Sigmoid colon (tissue), 6 donors: ENCODE measurements at regions not wholly inside any gene's neighbourhood (a gene's known extent, or its start where the extent isn't known, plus 50 kb on each side); places are given as distances from the start of the nearest gene placed in this dataset.

ENCODE experiments used
- DNase-seq: peaks from one replicate; pipeline ENCODE4 v3.0.0-alpha.2; 2019
- H3K27ac ChIP-seq, 4 donors: fragments of 200-600 bp; sonication (generic); one replicate each; pipeline ENCODE4 v1.5.1; 2016 to 2019; ENCODE audit warnings: mild to moderate bottlenecking in 1 of 4
- H3K27me3 ChIP-seq, 3 donors: fragments of 200-600 bp; sonication (generic); one replicate each; pipeline ENCODE4 v1.5.1; 2019; ENCODE audit warnings: mild to moderate bottlenecking in 1 of 3
- H3K36me3 ChIP-seq, 4 donors: fragments of 200-600 bp; sonication (generic); one replicate each; pipeline ENCODE4 v1.5.1; 2016 to 2019
- H3K4me1 ChIP-seq, 4 donors: fragments of 200-600 bp; sonication (generic); one replicate each; pipeline ENCODE4 v1.5.1; 2017 to 2019
- H3K4me3 ChIP-seq, 4 donors: fragments of 200-600 bp; sonication (generic); one replicate each; pipeline ENCODE4 v1.5.1; 2017 to 2019; ENCODE audit warnings: mild to moderate bottlenecking in 2 of 4, moderate library complexity in 1 of 4
- H3K9me3 ChIP-seq, 4 donors: fragments of 200-600 bp in 3 of 4; sonication (generic) in 3 of 4; one replicate each; pipeline versions ENCODE4 v1.5.1 to v1.6.1; 2013 to 2019
- EP300 ChIP-seq, 4 donors: sonication (generic); formaldehyde crosslinking; IDR thresholded peaks; one replicate each; pipeline ENCODE4 v1.6.1; 2017; ENCODE audit warnings: antibody characterized with exemption in 4 of 4
- POLR2A ChIP-seq, 2 donors: fragments of 450-650 bp; IDR thresholded peaks; one replicate each; pipeline ENCODE4 v1.6.1; 2016; ENCODE audit warnings: antibody characterized with exemption in 2 of 2, mild to moderate bottlenecking in 2 of 2, moderate library complexity in 2 of 2
- POLR2AphosphoS5 ChIP-seq, 4 donors: sonication (generic); formaldehyde crosslinking; IDR thresholded peaks; one replicate each; pipeline ENCODE4 v1.6.1; 2017; ENCODE audit warnings: antibody characterized with exemption in 4 of 4
- WGBS, 2 donors: extraction: QIAGEN DNeasy Blood & Tissue Kit; methylation state at CpG; one replicate each; pipeline ENCODE4 v1.1.7; 2013; 5-methylcytosine and 5-hydroxymethylcytosine counted together
- intact Hi-C: fragments of 100-400 bp; cut with DNase I; formaldehyde crosslinking; loops from one replicate; pipeline ENCODE4 v1.15.1; 2023
- TF ChIP-seq, protein P1 (sequence below), 4 experiments: fragments of 450-650 bp in 3 of 4; fragments of 200-600 bp in 1 of 4; IDR thresholded peaks; one replicate each; pipeline ENCODE4 v1.5.1; 2016 to 2019; ENCODE audit warnings: antibody characterized with exemption in 4 of 4, mild to moderate bottlenecking in 3 of 4, moderate library complexity in 2 of 4
- donor health status: healthy with polysubstance abuse.
- donor health status: healthy.

DNA sequence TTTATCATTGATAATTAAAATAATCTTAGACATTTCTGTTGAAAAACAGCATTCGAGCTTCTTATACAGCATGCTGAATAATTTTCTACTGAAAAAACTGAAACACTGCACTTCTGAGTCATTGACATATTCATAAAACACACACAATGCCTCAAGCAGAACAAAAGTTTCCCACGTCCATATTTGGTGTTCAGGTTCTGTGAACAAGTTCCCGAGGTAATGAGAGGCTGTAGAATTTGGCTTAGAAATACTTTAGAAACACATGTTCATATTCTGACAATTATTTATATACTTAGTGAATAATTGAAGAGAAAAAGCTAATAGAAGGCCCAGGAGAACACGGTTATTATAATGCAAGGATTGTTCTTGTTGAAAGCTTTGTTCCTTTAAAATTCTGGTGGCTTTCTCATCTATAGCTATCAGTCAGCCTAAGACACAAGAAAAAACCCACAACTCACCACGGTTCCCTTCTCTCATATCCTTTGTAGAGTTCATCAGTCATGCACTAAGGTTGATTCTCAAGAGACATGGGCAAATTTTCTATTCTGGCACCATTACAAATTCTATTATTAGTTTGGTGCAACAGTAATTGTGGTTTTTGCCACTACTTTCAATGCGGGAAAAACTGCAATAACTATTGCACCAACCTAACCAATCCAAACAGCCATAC is 194.4 kb downstream of the TMX3 start:
- Histone ChIP-seq H3K9me3 (no peaks in the 10 kb centered on the region), H3K4me3 (no peak overlapping the region), H3K27me3 (no peaks in the 10 kb centered on the region), H3K27ac (no peak overlapping the region), H3K36me3 (no peaks in the 10 kb centered on the region), H3K4me1 (no peaks in the 10 kb centered on the region)
- 69 to 70% methylated on average over 6 of the region's 6 CpGs for WGBS, 2 donors
- TF ChIP-seq, protein P1, sequence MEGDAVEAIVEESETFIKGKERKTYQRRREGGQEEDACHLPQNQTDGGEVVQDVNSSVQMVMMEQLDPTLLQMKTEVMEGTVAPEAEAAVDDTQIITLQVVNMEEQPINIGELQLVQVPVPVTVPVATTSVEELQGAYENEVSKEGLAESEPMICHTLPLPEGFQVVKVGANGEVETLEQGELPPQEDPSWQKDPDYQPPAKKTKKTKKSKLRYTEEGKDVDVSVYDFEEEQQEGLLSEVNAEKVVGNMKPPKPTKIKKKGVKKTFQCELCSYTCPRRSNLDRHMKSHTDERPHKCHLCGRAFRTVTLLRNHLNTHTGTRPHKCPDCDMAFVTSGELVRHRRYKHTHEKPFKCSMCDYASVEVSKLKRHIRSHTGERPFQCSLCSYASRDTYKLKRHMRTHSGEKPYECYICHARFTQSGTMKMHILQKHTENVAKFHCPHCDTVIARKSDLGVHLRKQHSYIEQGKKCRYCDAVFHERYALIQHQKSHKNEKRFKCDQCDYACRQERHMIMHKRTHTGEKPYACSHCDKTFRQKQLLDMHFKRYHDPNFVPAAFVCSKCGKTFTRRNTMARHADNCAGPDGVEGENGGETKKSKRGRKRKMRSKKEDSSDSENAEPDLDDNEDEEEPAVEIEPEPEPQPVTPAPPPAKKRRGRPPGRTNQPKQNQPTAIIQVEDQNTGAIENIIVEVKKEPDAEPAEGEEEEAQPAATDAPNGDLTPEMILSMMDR (IDR thresholded peaks at IDR 0.05): no peak
- TF ChIP-seq POLR2A (IDR thresholded peaks at IDR 0.05) (no peak), EP300 (IDR thresholded peaks at IDR 0.05) (no peak), POLR2AphosphoS5 (IDR thresholded peaks at IDR 0.05) (no peak)
- intact Hi-C loops: no loop called here
- DNase-seq: no peak

DNA sequence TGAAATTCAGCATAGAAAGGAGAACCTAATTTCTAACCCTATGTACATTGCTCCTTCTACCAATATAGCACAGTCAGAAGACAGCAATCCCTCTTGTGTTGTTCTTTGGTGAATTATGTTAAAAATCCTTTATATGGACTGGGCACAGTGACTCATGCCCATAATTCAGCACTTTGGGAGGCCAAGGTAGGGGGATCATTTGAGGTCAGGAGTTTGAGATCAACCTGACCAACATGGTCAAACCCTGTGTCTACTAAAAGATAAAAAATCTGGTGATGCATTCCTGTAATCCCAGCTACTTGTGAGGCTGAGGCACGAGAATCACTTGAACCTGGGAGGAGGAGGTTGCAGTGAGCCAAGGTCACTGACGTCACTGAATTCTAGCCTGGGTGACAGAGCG is 195.6 kb downstream of the TMX3 start:
- no peak overlapping the region for H3K27ac ChIP-seq
- H3K4me3 ChIP-seq: no peak overlapping the region
- no peaks in the 10 kb centered on the region for H3K9me3 ChIP-seq
- intact Hi-C loops: no loop called here
- no peaks in the 10 kb centered on the region for H3K36me3 ChIP-seq
- WGBS, 2 donors: 66 to 81% methylated on average over 3 of the region's 3 CpGs
- TF ChIP-seq, protein P1 (IDR thresholded peaks at IDR 0.05): no peak
- TF ChIP-seq POLR2AphosphoS5 (IDR thresholded peaks at IDR 0.05): no peak
- no peak for TF ChIP-seq POLR2A (IDR thresholded peaks at IDR 0.05)
- TF ChIP-seq EP300 (IDR thresholded peaks at IDR 0.05): no peak
- H3K27me3 ChIP-seq: no peaks in the 10 kb centered on the region
- H3K4me1 ChIP-seq: no peaks in the 10 kb centered on the region
- DNase-seq: no peak

DNA sequence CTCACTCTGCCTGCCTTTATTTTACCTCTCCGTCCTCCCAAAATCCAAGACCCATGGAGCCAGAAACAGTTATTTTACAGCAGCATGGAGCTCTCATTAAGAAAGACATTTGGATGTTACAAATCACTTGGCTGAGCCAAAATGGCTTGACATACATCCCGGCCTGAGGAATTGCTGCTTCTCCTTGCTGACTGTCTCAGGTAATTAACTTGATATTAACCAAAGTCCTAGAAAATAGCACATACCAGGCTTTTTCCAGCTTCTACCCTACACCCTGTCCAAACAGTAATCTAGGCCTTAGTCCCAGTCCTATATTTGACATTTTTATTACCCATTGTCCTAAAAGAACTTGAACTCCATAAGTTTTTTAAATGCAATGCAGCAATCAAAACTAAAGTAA is 205.0 kb downstream of the TMX3 start:
- Histone ChIP-seq H3K27ac (peak overlapping the region in 2 of 4 donors; percentile 40 to 41), H3K9me3 (no peaks in the 10 kb centered on the region), H3K4me1 (peaks cover 0 to 27% (median 9%) of the 10 kb centered on the region in 4 donors), H3K27me3 (no peaks in the 10 kb centered on the region), H3K36me3 (no peaks in the 10 kb centered on the region), H3K4me3 (no peak overlapping the region)
- TF ChIP-seq POLR2A (IDR thresholded peaks at IDR 0.05) (no peak), POLR2AphosphoS5 (IDR thresholded peaks at IDR 0.05) (peak in 3 of 4 donors; percentile 8 to 58 (median 52)), EP300 (IDR thresholded peaks at IDR 0.05) (no peak)
- TF ChIP-seq, protein P1 (IDR thresholded peaks at IDR 0.05): no peak
- intact Hi-C loops: no loop called here
- DNase-seq: no peak
- WGBS, 2 donors: 78 to 86% methylated on average over 2 of the region's 2 CpGs

DNA sequence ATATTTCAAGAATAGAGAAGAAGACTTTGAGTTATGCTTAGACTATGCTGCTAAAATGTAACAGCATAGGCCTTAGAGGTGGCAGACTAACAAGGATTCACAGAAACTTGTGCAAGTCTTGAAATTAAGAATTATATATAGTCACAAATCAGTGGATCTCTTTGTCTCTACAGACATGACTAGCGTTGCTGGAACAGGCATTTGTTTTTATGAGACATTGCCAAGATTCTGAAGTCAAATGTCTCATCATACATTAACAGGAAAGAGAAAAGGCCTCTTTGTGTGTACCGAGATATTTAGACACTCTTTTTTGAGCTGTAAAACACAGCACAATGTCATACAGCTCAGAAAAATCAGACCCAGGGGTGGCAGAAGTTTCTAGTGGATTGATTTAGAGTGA is 207.1 kb downstream of the TMX3 start:
- no peaks in the 10 kb centered on the region for H3K27me3 ChIP-seq
- no peak for DNase-seq
- intact Hi-C loops: no loop called here
- no peak for TF ChIP-seq POLR2AphosphoS5 (IDR thresholded peaks at IDR 0.05)
- TF ChIP-seq EP300 (IDR thresholded peaks at IDR 0.05): no peak
- TF ChIP-seq, protein P1 (IDR thresholded peaks at IDR 0.05): no peak
- no peak for TF ChIP-seq POLR2A (IDR thresholded peaks at IDR 0.05)
- H3K4me3 ChIP-seq: no peak overlapping the region
- peak overlapping the region in 1 of 4 donors; percentile 54 for H3K27ac ChIP-seq
- 20 to 54% methylated on average over 2 of the region's 2 CpGs for WGBS, 2 donors
- H3K9me3 ChIP-seq: no peaks in the 10 kb centered on the region
- H3K4me1 ChIP-seq: peaks cover 0 to 27% (median 9%) of the 10 kb centered on the region in 4 donors
- H3K36me3 ChIP-seq: no peaks in the 10 kb centered on the region

DNA sequence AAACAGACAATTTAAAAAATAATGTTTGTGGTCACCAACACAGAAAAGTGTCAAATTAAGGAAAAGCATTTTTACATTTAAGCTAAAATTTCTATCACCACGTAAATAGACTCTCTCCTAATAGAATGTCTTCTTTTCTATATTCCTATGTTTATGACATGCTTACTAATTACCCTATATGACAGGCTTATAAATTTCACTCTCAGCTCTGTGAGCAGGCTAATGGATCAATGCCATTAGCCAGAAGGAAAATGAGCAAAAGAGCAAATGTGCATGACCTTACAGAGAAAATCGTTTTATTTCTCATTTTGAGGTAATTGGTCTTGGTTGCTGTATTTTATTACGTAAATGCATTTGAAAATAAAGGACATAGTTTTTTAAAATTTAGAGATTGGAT is 209.7 kb downstream of the TMX3 start:
- TF ChIP-seq POLR2A (IDR thresholded peaks at IDR 0.05) (no peak), POLR2AphosphoS5 (IDR thresholded peaks at IDR 0.05) (no peak), EP300 (IDR thresholded peaks at IDR 0.05) (no peak)
- TF ChIP-seq, protein P1 (IDR thresholded peaks at IDR 0.05): no peak
- DNase-seq: no peak
- Histone ChIP-seq H3K4me3 (no peak overlapping the region), H3K27me3 (no peaks in the 10 kb centered on the region), H3K36me3 (no peaks in the 10 kb centered on the region), H3K27ac (no peak overlapping the region), H3K4me1 (peaks cover 0 to 23% (median 8%) of the 10 kb centered on the region in 4 donors), H3K9me3 (no peaks in the 10 kb centered on the region)
- intact Hi-C loops: no loop called here
- 75 to 83% methylated on average over 3 of the region's 3 CpGs for WGBS, 2 donors
